Mesenteric fat pad (tissue), 1 donor: ENCODE measurements at regions not wholly inside any gene's neighbourhood (a gene's known extent, or its start where the extent isn't known, plus 50 kb on each side); places are given as distances from the start of the nearest gene placed in this dataset.
"Not testable (repeated sequence)": the region's sequence is repeated elsewhere in the genome, so short reads cannot be mapped to it uniquely, and the experiment has no call there.

ENCODE experiments used
- DNase-seq: peaks from one replicate; pipeline ENCODE4 v3.0.0-alpha.2; 2020; ENCODE audit warnings: low spot score
- donor health status: DM: yes; HTN: yes; CAD: no.

GRCh38 chrX:4708970-4709760 lies 995.7 kb upstream of the PRKX start:
- DNase-seq = no peak

GRCh38 chrX:4706961-4707360 lies 993.5 kb upstream of the PRKX start:
- no peak for DNase-seq

- no peak for DNase-seq
These were observed 977.1 kb upstream of the PRKX start for GRCh38 chrX:4690521-4690920.

GRCh38 chrX:4682636-4683035 lies 969.2 kb upstream of the PRKX start:
- DNase-seq = no peak

GRCh38 chrX:4675686-4676300 lies 962.3 kb upstream of the PRKX start:
- no peak for DNase-seq

- no peak for DNase-seq
These were observed 960.8 kb upstream of the PRKX start for GRCh38 chrX:4674028-4674782.

- no peak for DNase-seq
These were observed 957.9 kb upstream of the PRKX start for GRCh38 chrX:4671344-4671743.

GRCh38 chrX:4670606-4671005 lies 957.2 kb upstream of the PRKX start:
- DNase-seq = no peak

- DNase-seq = no peak
These were observed 955.5 kb upstream of the PRKX start for GRCh38 chrX:4668802-4669536.

- no peak for DNase-seq
These were observed 949.6 kb upstream of the PRKX start for GRCh38 chrX:4663085-4663484.

- DNase-seq = no peak
These were observed 948.3 kb upstream of the PRKX start for GRCh38 chrX:4661771-4662170.

GRCh38 chrX:4656419-4656818 lies 943.0 kb upstream of the PRKX start:
- DNase-seq = no peak

GRCh38 chrX:4655743-4656142 lies 942.3 kb upstream of the PRKX start:
- no peak for DNase-seq

GRCh38 chrX:4642114-4642513 lies 928.7 kb upstream of the PRKX start:
- no peak for DNase-seq

GRCh38 chrX:4638036-4638435 lies 924.6 kb upstream of the PRKX start:
- no peak for DNase-seq

GRCh38 chrX:4627414-4627813 lies 914.0 kb upstream of the PRKX start:
- no peak for DNase-seq

- DNase-seq = no peak
These were observed 909.2 kb upstream of the PRKX start for GRCh38 chrX:4622486-4623167.

- not testable (repeated sequence) for DNase-seq
These were observed 900.2 kb upstream of the PRKX start for GRCh38 chrX:4613651-4614050.

GRCh38 chrX:4588893-4589292 lies 875.4 kb upstream of the PRKX start:
- DNase-seq = no peak

GRCh38 chrX:4588466-4588865 lies 875.0 kb upstream of the PRKX start:
- DNase-seq = no peak

GRCh38 chrX:4588056-4588455 lies 874.6 kb upstream of the PRKX start:
- DNase-seq = no peak
